ENCODE measurements at regions not wholly inside any gene's neighbourhood (a gene's known extent, or its start where the extent isn't known, plus 50 kb on each side); places are given as distances from the start of the nearest gene placed in this dataset.

DNA sequence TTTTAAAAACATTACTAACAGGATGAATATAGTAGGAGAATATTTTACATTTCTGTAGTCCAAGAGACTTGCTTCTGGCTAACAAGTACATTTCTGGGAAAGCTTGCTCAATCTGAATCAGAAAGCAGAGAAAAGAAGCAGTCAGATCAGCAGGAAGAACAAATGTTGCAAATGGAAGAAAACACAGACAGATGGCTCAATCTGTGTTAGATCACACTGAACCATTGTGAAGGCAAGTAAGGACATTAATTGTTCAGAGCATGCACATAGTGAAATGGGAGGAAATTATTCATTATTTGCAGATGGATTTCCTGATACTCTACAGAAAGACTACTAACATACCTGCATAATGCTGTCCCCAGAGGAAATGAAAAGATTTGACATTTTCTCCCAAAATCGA lies 65.2 kb upstream of the CNOT2 start (continued):
- no peak for TF ChIP-seq NANOG (IDR thresholded peaks at IDR 0.05; ENCODE audit: borderline replicate concordance)

DNA sequence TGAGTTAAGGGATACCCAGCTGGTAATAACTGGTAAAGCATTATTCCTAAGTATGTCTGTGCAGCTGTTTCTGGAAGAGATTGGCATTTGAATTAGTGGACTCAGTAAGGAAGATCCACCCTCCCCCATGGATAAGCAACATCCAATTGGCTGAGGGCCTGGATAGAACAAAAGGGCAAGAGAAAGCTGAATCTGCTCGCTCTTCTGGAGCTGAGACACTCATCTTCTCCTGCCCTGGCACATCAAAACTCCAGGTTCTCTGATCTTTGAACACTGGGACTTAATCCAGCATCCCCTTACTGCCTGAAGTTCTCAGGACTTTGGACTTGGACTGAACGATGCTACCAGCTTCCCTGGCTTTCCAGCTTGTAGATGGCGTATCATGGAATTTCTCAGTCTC lies 63.1 kb upstream of the CNOT2 start:
- H3K27ac Mint-ChIP-seq: no peak overlapping the region
- Histone ChIP-seq H3K4me1 (ENCODE audit: insufficient read depth) (no peaks in the 10 kb centered on the region), H3K4me3 (no peak overlapping the region), H3K27me3 (ENCODE audit: insufficient read depth) (no peaks in the 10 kb centered on the region), H3F3A (replicated peaks; ENCODE audit: low read depth) (no peaks in the 10 kb centered on the region), H3K36me3 (ENCODE audit: insufficient read depth) (no peaks in the 10 kb centered on the region), H2AFZ (peak overlapping the region; percentile 67; the same call in 1 of the 2 replicates), H3K79me2 (replicated peaks; ENCODE audit: insufficient read depth) (no peaks in the 10 kb centered on the region), H3K4me2 (no peak overlapping the region), H3K9me2 (ENCODE audit: insufficient read depth) (0 out of 2 replicates have a peak, but pooled peaks cover 4% of the 10 kb centered on the region), H3K27ac (ENCODE audit: low read depth) (no peak overlapping the region), H4K20me1 (replicated peaks; ENCODE audit: insufficient read depth) (no peaks in the 10 kb centered on the region)
- ATAC-seq: no peak
- no peak overlapping the region for H3K4me3 Mint-ChIP-seq
- no peak for DNase-seq (ENCODE audit: low spot score)
- H3K27me3 Mint-ChIP-seq (ENCODE audit: insufficient read depth, low read depth, poor library complexity): no peaks in the 10 kb centered on the region
- H3K4me1 Mint-ChIP-seq: no peaks in the 10 kb centered on the region
- no peak for TF ChIP-seq ZNF331 (CRISPR knock-in tag; IDR thresholded peaks at IDR 0.05; ENCODE audit: low read depth)
- TF ChIP-seq POLR2AphosphoS5 (IDR thresholded peaks at IDR 0.05; ENCODE audit: low read depth): no peak
- TF ChIP-seq, protein P1, sequence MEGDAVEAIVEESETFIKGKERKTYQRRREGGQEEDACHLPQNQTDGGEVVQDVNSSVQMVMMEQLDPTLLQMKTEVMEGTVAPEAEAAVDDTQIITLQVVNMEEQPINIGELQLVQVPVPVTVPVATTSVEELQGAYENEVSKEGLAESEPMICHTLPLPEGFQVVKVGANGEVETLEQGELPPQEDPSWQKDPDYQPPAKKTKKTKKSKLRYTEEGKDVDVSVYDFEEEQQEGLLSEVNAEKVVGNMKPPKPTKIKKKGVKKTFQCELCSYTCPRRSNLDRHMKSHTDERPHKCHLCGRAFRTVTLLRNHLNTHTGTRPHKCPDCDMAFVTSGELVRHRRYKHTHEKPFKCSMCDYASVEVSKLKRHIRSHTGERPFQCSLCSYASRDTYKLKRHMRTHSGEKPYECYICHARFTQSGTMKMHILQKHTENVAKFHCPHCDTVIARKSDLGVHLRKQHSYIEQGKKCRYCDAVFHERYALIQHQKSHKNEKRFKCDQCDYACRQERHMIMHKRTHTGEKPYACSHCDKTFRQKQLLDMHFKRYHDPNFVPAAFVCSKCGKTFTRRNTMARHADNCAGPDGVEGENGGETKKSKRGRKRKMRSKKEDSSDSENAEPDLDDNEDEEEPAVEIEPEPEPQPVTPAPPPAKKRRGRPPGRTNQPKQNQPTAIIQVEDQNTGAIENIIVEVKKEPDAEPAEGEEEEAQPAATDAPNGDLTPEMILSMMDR (conservative IDR thresholded peaks at IDR 0.05; ENCODE audit: low read depth in 2 of 2): no peak
- TF ChIP-seq, protein P2, sequence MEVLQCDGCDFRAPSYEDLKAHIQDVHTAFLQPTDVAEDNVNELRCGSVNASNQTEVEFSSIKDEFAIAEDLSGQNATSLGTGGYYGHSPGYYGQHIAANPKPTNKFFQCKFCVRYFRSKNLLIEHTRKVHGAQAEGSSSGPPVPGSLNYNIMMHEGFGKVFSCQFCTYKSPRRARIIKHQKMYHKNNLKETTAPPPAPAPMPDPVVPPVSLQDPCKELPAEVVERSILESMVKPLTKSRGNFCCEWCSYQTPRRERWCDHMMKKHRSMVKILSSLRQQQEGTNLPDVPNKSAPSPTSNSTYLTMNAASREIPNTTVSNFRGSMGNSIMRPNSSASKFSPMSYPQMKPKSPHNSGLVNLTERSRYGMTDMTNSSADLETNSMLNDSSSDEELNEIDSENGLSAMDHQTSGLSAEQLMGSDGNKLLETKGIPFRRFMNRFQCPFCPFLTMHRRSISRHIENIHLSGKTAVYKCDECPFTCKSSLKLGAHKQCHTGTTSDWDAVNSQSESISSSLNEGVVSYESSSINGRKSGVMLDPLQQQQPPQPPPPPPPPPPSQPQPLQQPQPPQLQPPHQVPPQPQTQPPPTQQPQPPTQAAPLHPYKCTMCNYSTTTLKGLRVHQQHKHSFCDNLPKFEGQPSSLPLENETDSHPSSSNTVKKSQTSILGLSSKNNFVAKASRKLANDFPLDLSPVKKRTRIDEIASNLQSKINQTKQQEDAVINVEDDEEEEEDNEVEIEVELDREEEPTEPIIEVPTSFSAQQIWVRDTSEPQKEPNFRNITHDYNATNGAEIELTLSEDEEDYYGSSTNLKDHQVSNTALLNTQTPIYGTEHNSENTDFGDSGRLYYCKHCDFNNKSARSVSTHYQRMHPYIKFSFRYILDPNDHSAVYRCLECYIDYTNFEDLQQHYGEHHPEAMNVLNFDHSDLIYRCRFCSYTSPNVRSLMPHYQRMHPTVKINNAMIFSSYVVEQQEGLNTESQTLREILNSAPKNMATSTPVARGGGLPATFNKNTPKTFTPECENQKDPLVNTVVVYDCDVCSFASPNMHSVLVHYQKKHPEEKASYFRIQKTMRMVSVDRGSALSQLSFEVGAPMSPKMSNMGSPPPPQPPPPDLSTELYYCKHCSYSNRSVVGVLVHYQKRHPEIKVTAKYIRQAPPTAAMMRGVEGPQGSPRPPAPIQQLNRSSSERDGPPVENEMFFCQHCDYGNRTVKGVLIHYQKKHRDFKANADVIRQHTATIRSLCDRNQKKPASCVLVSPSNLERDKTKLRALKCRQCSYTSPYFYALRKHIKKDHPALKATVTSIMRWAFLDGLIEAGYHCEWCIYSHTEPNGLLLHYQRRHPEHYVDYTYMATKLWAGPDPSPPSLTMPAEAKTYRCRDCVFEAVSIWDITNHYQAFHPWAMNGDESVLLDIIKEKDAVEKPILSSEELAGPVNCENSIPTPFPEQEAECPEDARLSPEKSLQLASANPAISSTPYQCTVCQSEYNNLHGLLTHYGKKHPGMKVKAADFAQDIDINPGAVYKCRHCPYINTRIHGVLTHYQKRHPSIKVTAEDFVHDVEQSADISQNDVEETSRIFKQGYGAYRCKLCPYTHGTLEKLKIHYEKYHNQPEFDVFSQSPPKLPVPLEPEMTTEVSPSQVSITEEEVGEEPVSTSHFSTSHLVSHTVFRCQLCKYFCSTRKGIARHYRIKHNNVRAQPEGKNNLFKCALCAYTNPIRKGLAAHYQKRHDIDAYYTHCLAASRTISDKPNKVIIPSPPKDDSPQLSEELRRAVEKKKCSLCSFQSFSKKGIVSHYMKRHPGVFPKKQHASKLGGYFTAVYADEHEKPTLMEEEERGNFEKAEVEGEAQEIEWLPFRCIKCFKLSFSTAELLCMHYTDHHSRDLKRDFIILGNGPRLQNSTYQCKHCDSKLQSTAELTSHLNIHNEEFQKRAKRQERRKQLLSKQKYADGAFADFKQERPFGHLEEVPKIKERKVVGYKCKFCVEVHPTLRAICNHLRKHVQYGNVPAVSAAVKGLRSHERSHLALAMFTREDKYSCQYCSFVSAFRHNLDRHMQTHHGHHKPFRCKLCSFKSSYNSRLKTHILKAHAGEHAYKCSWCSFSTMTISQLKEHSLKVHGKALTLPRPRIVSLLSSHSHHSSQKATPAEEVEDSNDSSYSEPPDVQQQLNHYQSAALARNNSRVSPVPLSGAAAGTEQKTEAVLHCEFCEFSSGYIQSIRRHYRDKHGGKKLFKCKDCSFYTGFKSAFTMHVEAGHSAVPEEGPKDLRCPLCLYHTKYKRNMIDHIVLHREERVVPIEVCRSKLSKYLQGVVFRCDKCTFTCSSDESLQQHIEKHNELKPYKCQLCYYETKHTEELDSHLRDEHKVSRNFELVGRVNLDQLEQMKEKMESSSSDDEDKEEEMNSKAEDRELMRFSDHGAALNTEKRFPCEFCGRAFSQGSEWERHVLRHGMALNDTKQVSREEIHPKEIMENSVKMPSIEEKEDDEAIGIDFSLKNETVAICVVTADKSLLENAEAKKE (CRISPR knock-in tag; IDR thresholded peaks at IDR 0.05): no peak
- TF ChIP-seq EZH2phosphoT487 (IDR thresholded peaks at IDR 0.05; ENCODE audit: unreplicated experiment): no peak
- TF ChIP-seq, protein P3, sequence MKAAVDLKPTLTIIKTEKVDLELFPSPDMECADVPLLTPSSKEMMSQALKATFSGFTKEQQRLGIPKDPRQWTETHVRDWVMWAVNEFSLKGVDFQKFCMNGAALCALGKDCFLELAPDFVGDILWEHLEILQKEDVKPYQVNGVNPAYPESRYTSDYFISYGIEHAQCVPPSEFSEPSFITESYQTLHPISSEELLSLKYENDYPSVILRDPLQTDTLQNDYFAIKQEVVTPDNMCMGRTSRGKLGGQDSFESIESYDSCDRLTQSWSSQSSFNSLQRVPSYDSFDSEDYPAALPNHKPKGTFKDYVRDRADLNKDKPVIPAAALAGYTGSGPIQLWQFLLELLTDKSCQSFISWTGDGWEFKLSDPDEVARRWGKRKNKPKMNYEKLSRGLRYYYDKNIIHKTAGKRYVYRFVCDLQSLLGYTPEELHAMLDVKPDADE (IDR thresholded peaks at IDR 0.05): no peak
- no peak for TF ChIP-seq NANOG (IDR thresholded peaks at IDR 0.05; ENCODE audit: borderline replicate concordance)
- TF ChIP-seq EZH2 (IDR thresholded peaks at IDR 0.05; ENCODE audit: low read depth, unreplicated experiment): no peak
- TF ChIP-seq, protein P4, sequence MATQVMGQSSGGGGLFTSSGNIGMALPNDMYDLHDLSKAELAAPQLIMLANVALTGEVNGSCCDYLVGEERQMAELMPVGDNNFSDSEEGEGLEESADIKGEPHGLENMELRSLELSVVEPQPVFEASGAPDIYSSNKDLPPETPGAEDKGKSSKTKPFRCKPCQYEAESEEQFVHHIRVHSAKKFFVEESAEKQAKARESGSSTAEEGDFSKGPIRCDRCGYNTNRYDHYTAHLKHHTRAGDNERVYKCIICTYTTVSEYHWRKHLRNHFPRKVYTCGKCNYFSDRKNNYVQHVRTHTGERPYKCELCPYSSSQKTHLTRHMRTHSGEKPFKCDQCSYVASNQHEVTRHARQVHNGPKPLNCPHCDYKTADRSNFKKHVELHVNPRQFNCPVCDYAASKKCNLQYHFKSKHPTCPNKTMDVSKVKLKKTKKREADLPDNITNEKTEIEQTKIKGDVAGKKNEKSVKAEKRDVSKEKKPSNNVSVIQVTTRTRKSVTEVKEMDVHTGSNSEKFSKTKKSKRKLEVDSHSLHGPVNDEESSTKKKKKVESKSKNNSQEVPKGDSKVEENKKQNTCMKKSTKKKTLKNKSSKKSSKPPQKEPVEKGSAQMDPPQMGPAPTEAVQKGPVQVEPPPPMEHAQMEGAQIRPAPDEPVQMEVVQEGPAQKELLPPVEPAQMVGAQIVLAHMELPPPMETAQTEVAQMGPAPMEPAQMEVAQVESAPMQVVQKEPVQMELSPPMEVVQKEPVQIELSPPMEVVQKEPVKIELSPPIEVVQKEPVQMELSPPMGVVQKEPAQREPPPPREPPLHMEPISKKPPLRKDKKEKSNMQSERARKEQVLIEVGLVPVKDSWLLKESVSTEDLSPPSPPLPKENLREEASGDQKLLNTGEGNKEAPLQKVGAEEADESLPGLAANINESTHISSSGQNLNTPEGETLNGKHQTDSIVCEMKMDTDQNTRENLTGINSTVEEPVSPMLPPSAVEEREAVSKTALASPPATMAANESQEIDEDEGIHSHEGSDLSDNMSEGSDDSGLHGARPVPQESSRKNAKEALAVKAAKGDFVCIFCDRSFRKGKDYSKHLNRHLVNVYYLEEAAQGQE (IDR thresholded peaks at IDR 0.05; ENCODE audit: unreplicated experiment): no peak
- no peak for TF ChIP-seq ZNF114 (CRISPR knock-in tag; IDR thresholded peaks at IDR 0.05)
- no peak for TF ChIP-seq STAT1 (IDR thresholded peaks at IDR 0.05; ENCODE audit: unreplicated experiment)
- TF ChIP-seq CREB1 (CRISPR knock-in tag; IDR thresholded peaks at IDR 0.05; ENCODE audit: low read depth): no peak
- TF ChIP-seq JUNB (IDR thresholded peaks at IDR 0.05; ENCODE audit: unreplicated experiment): no peak
- peaks cover 12% of the 10 kb centered on the region; the same call in 2 of the 3 replicates for H3K36me3 Mint-ChIP-seq (ENCODE audit: low read depth)
- peaks cover 24% of the 10 kb centered on the region; the same call in 2 of the 3 replicates for H3K9me3 Mint-ChIP-seq
